ENCODE measurements at regions not wholly inside any gene's neighbourhood (a gene's known extent, or its start where the extent isn't known, plus 50 kb on each side); places are given as distances from the start of the nearest gene placed in this dataset.

DNA sequence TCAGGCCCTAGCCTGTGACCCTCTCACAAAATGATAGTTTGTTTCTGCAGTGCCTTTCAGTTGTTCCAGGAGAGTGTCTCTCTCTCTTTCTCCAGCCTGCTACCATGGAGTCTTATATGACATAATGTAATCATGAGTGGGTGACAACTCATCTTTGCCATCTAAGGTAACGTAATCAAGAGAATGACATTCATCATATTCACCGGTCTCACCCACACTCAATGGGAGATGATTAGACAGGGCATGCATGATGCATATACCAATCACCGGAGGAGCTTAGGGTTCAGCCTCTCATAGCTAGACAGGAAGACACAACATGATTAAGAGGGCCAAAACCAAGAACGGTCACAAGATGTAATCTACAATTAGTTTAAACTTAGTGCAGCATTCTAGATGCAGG lies 97.1 kb upstream of the FAM9B start:
- no peaks in the 10 kb centered on the region for H3K4me1 ChIP-seq (ENCODE audit: insufficient read depth, low read length, poor library complexity, severe bottlenecking)
- H3F3A ChIP-seq (ENCODE audit: low read depth) = no peaks in the 10 kb centered on the region
- no peaks in the 10 kb centered on the region for H3K27me3 ChIP-seq (ENCODE audit: insufficient read depth, low read length, poor library complexity, severe bottlenecking)
- no peaks in the 10 kb centered on the region for H3K9me2 ChIP-seq (replicated peaks; ENCODE audit: low read depth, low read length)
- TF ChIP-seq EZH2phosphoT487 (IDR thresholded peaks at IDR 0.05; ENCODE audit: borderline replicate concordance) = no peak
- TF ChIP-seq CTCF (conservative IDR thresholded peaks at IDR 0.05; ENCODE audit: low read length) = no peak
- H3K36me3 ChIP-seq (ENCODE audit: insufficient read depth, low read length) = no peaks in the 10 kb centered on the region
- H4K20me1 ChIP-seq (ENCODE audit: insufficient read depth, low read length, poor library complexity, severe bottlenecking) = no peaks in the 10 kb centered on the region
- no peak overlapping the region for H3K9ac ChIP-seq (ENCODE audit: low read depth, low read length, poor library complexity, severe bottlenecking)
- H3K79me2 ChIP-seq (ENCODE audit: insufficient read depth, low read length) = no peaks in the 10 kb centered on the region
- no peaks in the 10 kb centered on the region for H3K9me3 ChIP-seq (ENCODE audit: insufficient read depth, low read depth, low read length)
- H3K4me3 ChIP-seq (ENCODE audit: low read length, poor library complexity, severe bottlenecking) = no peak overlapping the region
- H3K4me2 ChIP-seq (ENCODE audit: low read depth, low read length, poor library complexity, severe bottlenecking) = no peak overlapping the region
- no peak overlapping the region for H2AFZ ChIP-seq (ENCODE audit: low read length)

DNA sequence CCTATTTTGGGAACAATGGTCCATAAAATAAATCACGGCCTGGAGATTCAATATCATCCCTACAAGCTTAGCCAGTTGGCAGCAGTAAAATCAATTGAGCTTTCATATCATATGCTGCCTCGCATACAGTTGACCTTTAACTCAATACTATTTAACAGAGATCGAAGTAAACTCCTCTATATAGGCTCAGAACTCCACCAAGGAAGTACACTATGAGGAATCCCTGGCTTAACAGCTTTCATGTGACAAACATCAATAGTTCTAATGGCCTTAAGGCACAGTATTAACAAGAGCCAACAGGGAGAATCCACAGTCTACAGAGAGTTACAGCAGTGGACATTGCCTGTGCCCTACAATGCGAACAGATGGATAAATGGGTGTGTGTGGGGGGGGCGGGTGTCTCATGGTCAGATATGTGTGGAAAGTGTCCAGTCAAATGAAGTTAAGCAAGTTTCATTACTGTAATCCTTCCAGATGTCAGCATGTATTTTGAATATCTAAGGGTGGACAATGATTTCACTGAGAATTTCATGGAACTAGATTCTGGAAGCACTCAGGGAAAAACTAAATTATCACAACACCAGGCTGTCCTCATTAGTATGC lies 98.2 kb upstream of the FAM9B start:
- Histone ChIP-seq H3K4me3 (ENCODE audit: low read length, poor library complexity, severe bottlenecking) (no peak overlapping the region), H3F3A (ENCODE audit: low read depth) (no peaks in the 10 kb centered on the region), H3K9ac (ENCODE audit: low read depth, low read length, poor library complexity, severe bottlenecking) (no peak overlapping the region), H4K20me1 (ENCODE audit: insufficient read depth, low read length, poor library complexity, severe bottlenecking) (no peaks in the 10 kb centered on the region), H3K79me2 (ENCODE audit: insufficient read depth, low read length) (no peaks in the 10 kb centered on the region), H3K36me3 (ENCODE audit: insufficient read depth, low read length) (no peaks in the 10 kb centered on the region), H3K4me1 (ENCODE audit: insufficient read depth, low read length, poor library complexity, severe bottlenecking) (no peaks in the 10 kb centered on the region), H3K4me2 (ENCODE audit: low read depth, low read length, poor library complexity, severe bottlenecking) (no peak overlapping the region), H3K9me2 (replicated peaks; ENCODE audit: low read depth, low read length) (no peaks in the 10 kb centered on the region), H3K27me3 (ENCODE audit: insufficient read depth, low read length, poor library complexity, severe bottlenecking) (no peaks in the 10 kb centered on the region), H3K9me3 (ENCODE audit: insufficient read depth, low read depth, low read length) (no peaks in the 10 kb centered on the region), H2AFZ (ENCODE audit: low read length) (no peak overlapping the region)
- TF ChIP-seq EZH2phosphoT487 (IDR thresholded peaks at IDR 0.05; ENCODE audit: borderline replicate concordance) = no peak
- no peak for TF ChIP-seq CTCF (conservative IDR thresholded peaks at IDR 0.05; ENCODE audit: low read length)

GRCh38 chrX:9133426-9133825 lies 99.5 kb upstream of the FAM9B start:
- Histone ChIP-seq H3K4me2 (ENCODE audit: low read depth, low read length, poor library complexity, severe bottlenecking) (no peak overlapping the region), H3K4me1 (ENCODE audit: insufficient read depth, low read length, poor library complexity, severe bottlenecking) (no peaks in the 10 kb centered on the region), H3K27me3 (ENCODE audit: insufficient read depth, low read length, poor library complexity, severe bottlenecking) (no peaks in the 10 kb centered on the region), H3K79me2 (ENCODE audit: insufficient read depth, low read length) (no peaks in the 10 kb centered on the region), H2AFZ (ENCODE audit: low read length) (no peak overlapping the region), H3K9ac (ENCODE audit: low read depth, low read length, poor library complexity, severe bottlenecking) (no peak overlapping the region), H4K20me1 (ENCODE audit: insufficient read depth, low read length, poor library complexity, severe bottlenecking) (no peaks in the 10 kb centered on the region), H3K9me3 (ENCODE audit: insufficient read depth, low read depth, low read length) (no peaks in the 10 kb centered on the region), H3K4me3 (ENCODE audit: low read length, poor library complexity, severe bottlenecking) (no peak overlapping the region), H3K36me3 (ENCODE audit: insufficient read depth, low read length) (no peaks in the 10 kb centered on the region), H3F3A (ENCODE audit: low read depth) (no peaks in the 10 kb centered on the region), H3K9me2 (replicated peaks; ENCODE audit: low read depth, low read length) (no peaks in the 10 kb centered on the region)
- TF ChIP-seq EZH2phosphoT487 (IDR thresholded peaks at IDR 0.05; ENCODE audit: borderline replicate concordance) = no peak
- no peak for TF ChIP-seq CTCF (conservative IDR thresholded peaks at IDR 0.05; ENCODE audit: low read length)
